ENCODE measurements at regions not wholly inside any gene's neighbourhood (a gene's known extent, or its start where the extent isn't known, plus 50 kb on each side); places are given as distances from the start of the nearest gene placed in this dataset.

GRCh38 chr12:41888285-41888684 lies 256.4 kb downstream of the GXYLT1 start:
- no peak for DNase-seq (ENCODE audit: low read depth in 2 of 2)

- DNase-seq (ENCODE audit: low read depth in 2 of 2): no peak
Observed at GRCh38 chr12:41881891-41882805, 262.5 kb downstream of the GXYLT1 start.

GRCh38 chr12:41869432-41869831 lies 275.2 kb downstream of the GXYLT1 start:
- DNase-seq (ENCODE audit: low read depth in 2 of 2): no peak

- no peak for DNase-seq (ENCODE audit: low read depth in 2 of 2)
Observed at GRCh38 chr12:41866878-41867430, 277.7 kb downstream of the GXYLT1 start.

GRCh38 chr12:41856228-41856627 lies 288.4 kb downstream of the GXYLT1 start:
- no peak for DNase-seq (ENCODE audit: low read depth in 2 of 2)

- DNase-seq (ENCODE audit: low read depth in 2 of 2): no peak
Observed at GRCh38 chr12:41850046-41850445, 294.6 kb downstream of the GXYLT1 start.

GRCh38 chr12:41846718-41847117 lies 298.0 kb downstream of the GXYLT1 start:
- no peak for DNase-seq (ENCODE audit: low read depth in 2 of 2)

- DNase-seq (ENCODE audit: low read depth in 2 of 2): no peak
Observed at GRCh38 chr12:41836416-41836815, 308.3 kb downstream of the GXYLT1 start.

GRCh38 chr12:41835556-41835955 lies 309.1 kb downstream of the GXYLT1 start:
- no peak for DNase-seq (ENCODE audit: low read depth in 2 of 2)

- DNase-seq (ENCODE audit: low read depth in 2 of 2): no peak
Observed at GRCh38 chr12:41819948-41820347, 324.7 kb downstream of the GXYLT1 start.

GRCh38 chr12:41804026-41804425 lies 340.6 kb downstream of the GXYLT1 start:
- DNase-seq (ENCODE audit: low read depth in 2 of 2): no peak

GRCh38 chr12:41802803-41803202 lies 341.9 kb downstream of the GXYLT1 start:
- no peak for DNase-seq (ENCODE audit: low read depth in 2 of 2)

- DNase-seq (ENCODE audit: low read depth in 2 of 2): no peak
Observed at GRCh38 chr12:41801261-41801660, 343.4 kb downstream of the GXYLT1 start.

GRCh38 chr12:41799671-41800070 lies 345.0 kb downstream of the GXYLT1 start:
- no peak for DNase-seq (ENCODE audit: low read depth in 2 of 2)

- no peak for DNase-seq (ENCODE audit: low read depth in 2 of 2)
Observed at GRCh38 chr12:41795910-41796309, 348.8 kb downstream of the GXYLT1 start.

- DNase-seq (ENCODE audit: low read depth in 2 of 2): no peak
Observed at GRCh38 chr12:41795051-41795600, 349.5 kb downstream of the GXYLT1 start.

GRCh38 chr12:41794336-41794735 lies 350.3 kb downstream of the GXYLT1 start:
- DNase-seq (ENCODE audit: low read depth in 2 of 2): no peak

- no peak for DNase-seq (ENCODE audit: low read depth in 2 of 2)
Observed at GRCh38 chr12:41784957-41785356, 359.7 kb downstream of the GXYLT1 start.

- DNase-seq (ENCODE audit: low read depth in 2 of 2): no peak
Observed at GRCh38 chr12:41778934-41779333, 365.7 kb downstream of the GXYLT1 start.

GRCh38 chr12:41777064-41777790 lies 367.4 kb downstream of the GXYLT1 start:
- DNase-seq (ENCODE audit: low read depth in 2 of 2): no peak

- no peak for DNase-seq (ENCODE audit: low read depth in 2 of 2)
Observed at GRCh38 chr12:41772478-41772877, 372.2 kb downstream of the GXYLT1 start.

- no peak for DNase-seq (ENCODE audit: low read depth in 2 of 2)
Observed at GRCh38 chr12:41769810-41770209, 374.9 kb downstream of the GXYLT1 start.
